22Rv1 (cell line): ENCODE measurements at regions not wholly inside any gene's neighbourhood (a gene's known extent, or its start where the extent isn't known, plus 50 kb on each side); places are given as distances from the start of the nearest gene placed in this dataset.

Source experiments
- H3K27ac ChIP-seq: fragments of 450-650 bp; 2 replicates; pipeline ENCODE4 v1.5.1; 2017
- ZFX ChIP-seq: fragments of 450-650 bp; IDR thresholded peaks from 2 replicates; pipeline ENCODE4 v1.6.1; 2017; ENCODE audit warnings: antibody characterized with exemption, borderline replicate concordance
- TF ChIP-seq, protein P1 (sequence below): fragments of 450-650 bp; IDR thresholded peaks from 2 replicates; pipeline ENCODE4 v1.5.1; 2017; ENCODE audit warnings: mild to moderate bottlenecking

DNA sequence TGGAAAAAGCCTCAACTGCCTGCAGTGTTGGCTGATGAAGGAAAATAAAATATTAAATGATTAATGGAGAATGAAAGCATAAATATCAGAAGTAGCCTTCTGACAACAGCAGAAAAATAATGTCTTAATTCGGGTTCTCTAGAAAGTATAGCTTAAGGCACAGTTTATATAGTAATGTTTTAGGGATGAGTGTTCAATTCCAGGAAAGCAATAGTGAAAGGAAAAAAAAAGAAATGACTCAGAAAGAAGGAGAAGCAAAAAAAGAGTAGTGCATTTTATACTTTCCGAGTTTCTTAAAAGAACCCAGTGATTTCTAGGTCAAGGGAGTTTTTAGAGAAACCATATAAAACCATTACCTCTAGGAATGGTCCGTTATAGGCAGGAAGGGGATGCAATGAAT lies 137.3 kb downstream of the HTR1B start:
- H3K27ac ChIP-seq, result no peak overlapping the region
- TF ChIP-seq, protein P1, sequence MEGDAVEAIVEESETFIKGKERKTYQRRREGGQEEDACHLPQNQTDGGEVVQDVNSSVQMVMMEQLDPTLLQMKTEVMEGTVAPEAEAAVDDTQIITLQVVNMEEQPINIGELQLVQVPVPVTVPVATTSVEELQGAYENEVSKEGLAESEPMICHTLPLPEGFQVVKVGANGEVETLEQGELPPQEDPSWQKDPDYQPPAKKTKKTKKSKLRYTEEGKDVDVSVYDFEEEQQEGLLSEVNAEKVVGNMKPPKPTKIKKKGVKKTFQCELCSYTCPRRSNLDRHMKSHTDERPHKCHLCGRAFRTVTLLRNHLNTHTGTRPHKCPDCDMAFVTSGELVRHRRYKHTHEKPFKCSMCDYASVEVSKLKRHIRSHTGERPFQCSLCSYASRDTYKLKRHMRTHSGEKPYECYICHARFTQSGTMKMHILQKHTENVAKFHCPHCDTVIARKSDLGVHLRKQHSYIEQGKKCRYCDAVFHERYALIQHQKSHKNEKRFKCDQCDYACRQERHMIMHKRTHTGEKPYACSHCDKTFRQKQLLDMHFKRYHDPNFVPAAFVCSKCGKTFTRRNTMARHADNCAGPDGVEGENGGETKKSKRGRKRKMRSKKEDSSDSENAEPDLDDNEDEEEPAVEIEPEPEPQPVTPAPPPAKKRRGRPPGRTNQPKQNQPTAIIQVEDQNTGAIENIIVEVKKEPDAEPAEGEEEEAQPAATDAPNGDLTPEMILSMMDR, result no peak
- no peak for TF ChIP-seq ZFX

DNA sequence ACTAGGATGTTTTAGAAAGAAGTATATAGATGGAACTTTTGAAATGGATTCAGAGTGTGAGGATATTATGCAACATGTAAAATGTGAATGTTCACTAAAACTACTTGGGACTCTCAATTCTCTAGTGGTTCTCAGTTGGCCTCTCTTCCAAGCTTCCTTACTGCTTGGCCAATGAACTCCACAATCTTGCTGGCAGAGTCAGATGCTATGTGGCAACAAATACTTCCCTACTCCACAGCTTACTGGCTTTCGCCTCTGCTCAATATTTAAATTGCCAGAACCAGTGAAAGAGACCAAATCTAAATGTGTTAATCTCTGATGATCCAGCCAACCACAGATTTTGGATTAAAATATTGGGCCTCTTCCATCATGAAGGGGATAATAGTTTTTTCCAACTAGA lies 138.4 kb downstream of the HTR1B start:
- no peak for TF ChIP-seq ZFX
- TF ChIP-seq, protein P1, result no peak
- H3K27ac ChIP-seq, result no peak overlapping the region

DNA sequence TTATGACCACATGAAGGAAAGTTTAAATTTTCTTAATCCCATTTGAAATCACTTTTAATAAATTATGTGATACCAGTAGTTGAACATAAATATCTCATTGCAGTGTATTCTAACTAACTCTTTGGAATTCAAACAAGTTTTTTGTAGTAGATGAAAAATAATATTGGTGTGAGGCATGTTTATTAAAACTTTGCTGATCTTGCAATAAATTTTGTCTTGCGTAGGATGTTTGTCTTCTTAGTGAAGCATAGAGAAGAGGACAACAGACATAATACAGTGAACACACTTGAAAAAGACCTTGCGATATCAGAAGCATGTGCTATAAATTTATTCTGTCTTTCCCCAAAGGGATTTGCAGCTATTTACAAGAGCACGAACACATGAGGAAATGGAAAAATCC lies 140.7 kb downstream of the HTR1B start:
- TF ChIP-seq, protein P1, result no peak
- no peak for TF ChIP-seq ZFX
- H3K27ac ChIP-seq, result no peak overlapping the region

- H3K27ac ChIP-seq, result no peak overlapping the region
- TF ChIP-seq ZFX, result no peak
- TF ChIP-seq, protein P1, result no peak
Measured at GRCh38 chr6:77318256-77318655, 145.0 kb downstream of the HTR1B start.

DNA sequence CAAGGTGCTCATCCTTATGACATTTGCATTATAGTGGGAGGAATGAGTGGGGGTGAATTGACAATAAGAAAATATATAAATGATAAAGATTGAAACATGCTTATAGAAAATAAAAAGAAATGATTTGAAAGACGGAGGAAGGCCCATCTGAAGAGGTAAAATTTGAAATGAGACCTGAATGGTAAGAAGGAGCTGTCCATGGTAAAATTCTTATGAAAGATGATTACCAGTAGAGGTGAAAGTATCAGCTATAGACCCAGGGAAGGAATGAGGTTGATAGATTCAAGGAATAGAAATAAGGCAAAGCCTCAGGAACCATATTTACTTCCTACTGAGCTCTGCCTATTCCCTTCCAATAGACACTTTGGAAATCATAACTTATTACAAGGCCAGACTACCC lies 149.7 kb downstream of the HTR1B start:
- TF ChIP-seq ZFX, result no peak
- TF ChIP-seq, protein P1, result no peak
- H3K27ac ChIP-seq, result no peak overlapping the region

GRCh38 chr6:77299931-77300330 lies 163.4 kb downstream of the HTR1B start:
- no peak for TF ChIP-seq ZFX
- TF ChIP-seq, protein P1, result no peak
- H3K27ac ChIP-seq, result no peak overlapping the region

DNA sequence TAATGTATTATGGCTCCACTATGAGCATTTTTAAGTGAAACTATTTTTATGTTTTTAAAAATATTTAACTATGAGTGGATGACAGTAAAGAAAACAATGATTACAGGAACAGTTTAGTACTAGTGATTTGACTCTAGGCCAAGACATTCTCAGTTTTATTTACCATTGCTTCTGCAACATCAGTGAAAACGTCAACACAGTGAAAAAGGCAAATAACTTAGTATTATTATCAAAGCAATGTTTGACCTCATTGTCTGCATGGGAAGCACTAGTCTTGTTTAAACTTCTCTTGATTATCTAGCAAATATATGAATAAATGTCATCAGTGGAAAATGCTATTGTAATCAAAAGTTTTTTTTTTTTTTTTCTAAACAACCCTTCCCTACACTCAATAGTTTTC lies 165.0 kb downstream of the HTR1B start:
- no peak overlapping the region for H3K27ac ChIP-seq
- TF ChIP-seq, protein P1, result no peak
- TF ChIP-seq ZFX, result no peak
